ENCODE measurements at regions not wholly inside any gene's neighbourhood (a gene's known extent, or its start where the extent isn't known, plus 50 kb on each side); places are given as distances from the start of the nearest gene placed in this dataset.

DNA sequence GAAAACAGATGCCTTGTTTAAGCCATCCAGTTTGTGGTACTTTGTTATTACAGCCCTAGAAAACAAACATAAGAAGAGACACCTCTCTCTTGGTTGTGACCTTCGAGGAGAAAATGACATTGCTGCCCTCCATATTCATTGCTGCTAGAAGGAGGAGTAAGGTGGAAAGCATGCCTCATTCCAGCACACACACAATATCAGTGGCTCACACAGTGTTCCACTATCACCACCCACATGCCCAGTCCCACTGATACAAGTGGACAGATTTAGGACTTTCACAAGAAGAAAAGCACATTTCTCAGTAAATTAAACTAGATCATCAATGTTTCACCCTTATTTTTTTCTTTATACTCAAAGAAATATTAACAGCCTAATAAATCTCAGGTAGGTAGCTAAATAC is 143.6 kb downstream of the PHLDA1 start:
- no peaks in the 10 kb centered on the region for H3K36me3 ChIP-seq
- intact Hi-C loops (cut with DNase I) = no loop called here
- no peak for DNase-seq
- TF ChIP-seq CTCF (IDR thresholded peaks at IDR 0.05) = no peak
- no peak overlapping the region for H3K27ac ChIP-seq
- no peaks in the 10 kb centered on the region for H3K27me3 ChIP-seq
- no peaks in the 10 kb centered on the region for H3K9me3 ChIP-seq
- no peak overlapping the region for H3K4me3 ChIP-seq
- no peak for ATAC-seq
- no peaks in the 10 kb centered on the region for H3K4me1 ChIP-seq

DNA sequence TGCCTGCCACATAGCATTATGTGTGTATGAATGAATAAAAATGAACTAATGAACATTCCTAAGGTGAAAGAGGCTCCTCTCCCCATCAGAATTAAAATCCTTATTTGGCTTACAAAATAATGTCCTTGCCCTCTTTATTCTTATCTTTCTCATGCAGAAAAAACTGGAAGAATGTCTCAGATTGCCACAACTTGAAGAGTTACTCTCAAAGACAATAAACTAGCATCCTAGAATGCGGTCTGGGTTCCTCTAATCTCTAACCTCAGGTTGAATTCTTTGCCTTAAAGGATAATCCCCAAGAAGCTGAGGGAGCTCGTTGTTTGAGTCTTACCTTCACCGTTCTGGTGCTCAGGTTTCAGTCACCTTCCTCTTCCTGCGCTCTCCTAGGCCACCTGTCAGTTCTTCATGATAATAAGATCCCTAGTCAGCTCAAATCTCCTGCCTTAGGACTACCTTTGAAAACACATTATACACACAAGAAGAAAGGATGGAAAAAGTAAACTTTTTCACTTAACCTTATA is 147.1 kb downstream of the PHLDA1 start:
- no peak for TF ChIP-seq CTCF (IDR thresholded peaks at IDR 0.05)
- Histone ChIP-seq H3K27ac (no peak overlapping the region), H3K27me3 (no peaks in the 10 kb centered on the region), H3K36me3 (no peaks in the 10 kb centered on the region), H3K4me1 (no peaks in the 10 kb centered on the region), H3K4me3 (no peak overlapping the region), H3K9me3 (no peaks in the 10 kb centered on the region)
- DNase-seq (no peak), ATAC-seq (no peak)
- intact Hi-C loops (cut with DNase I) = no loop called here

DNA sequence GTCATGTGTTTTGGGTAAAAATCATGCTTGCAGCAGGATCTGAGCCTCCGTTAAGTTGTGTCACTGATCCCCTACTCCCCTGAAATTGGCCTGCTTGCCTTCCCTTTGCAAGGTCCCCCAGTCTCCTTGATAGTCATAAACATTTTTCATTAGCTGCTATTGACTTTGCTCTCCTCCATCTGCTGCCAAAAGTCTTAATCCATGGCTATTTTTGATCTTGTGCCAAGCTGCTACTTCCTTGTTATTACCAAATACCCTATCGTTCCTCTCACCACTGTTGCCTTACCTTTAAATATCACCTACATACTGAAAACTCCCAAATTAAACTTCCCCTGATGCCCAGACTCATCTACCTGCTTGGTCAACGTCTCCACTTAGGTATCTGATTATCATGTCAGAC is 148.3 kb downstream of the PHLDA1 start:
- Histone ChIP-seq H3K36me3 (no peaks in the 10 kb centered on the region), H3K27me3 (no peaks in the 10 kb centered on the region), H3K4me1 (no peaks in the 10 kb centered on the region), H3K4me3 (no peak overlapping the region), H3K27ac (no peak overlapping the region), H3K9me3 (no peaks in the 10 kb centered on the region)
- intact Hi-C loops (cut with DNase I) = no loop called here
- TF ChIP-seq CTCF (IDR thresholded peaks at IDR 0.05) = no peak
- DNase-seq (no peak), ATAC-seq (no peak)

DNA sequence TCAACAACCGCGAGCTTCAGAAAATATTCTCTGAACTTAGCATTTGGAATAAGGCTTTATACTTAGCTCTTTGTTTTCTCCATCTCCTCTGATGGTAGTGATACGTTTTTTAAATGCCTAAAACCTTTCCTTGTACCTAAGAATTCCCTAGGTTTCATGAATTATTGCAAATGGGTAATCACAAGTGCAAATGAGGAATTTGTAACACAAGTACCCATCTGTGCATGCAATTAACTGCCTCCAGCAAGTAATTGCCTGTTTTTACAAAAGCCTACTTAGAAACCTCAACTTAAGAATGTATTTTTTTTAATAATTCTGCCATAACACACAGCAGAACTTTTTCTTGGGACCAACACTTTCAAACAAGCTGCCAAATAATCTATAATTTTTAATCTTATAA is 149.2 kb downstream of the PHLDA1 start:
- no peak for TF ChIP-seq CTCF (IDR thresholded peaks at IDR 0.05)
- Histone ChIP-seq H3K36me3 (no peaks in the 10 kb centered on the region), H3K4me1 (no peaks in the 10 kb centered on the region), H3K27ac (no peak overlapping the region), H3K27me3 (no peaks in the 10 kb centered on the region), H3K9me3 (no peaks in the 10 kb centered on the region), H3K4me3 (no peak overlapping the region)
- ATAC-seq (no peak), DNase-seq (no peak)
- intact Hi-C loops (cut with DNase I) = no loop called here

DNA sequence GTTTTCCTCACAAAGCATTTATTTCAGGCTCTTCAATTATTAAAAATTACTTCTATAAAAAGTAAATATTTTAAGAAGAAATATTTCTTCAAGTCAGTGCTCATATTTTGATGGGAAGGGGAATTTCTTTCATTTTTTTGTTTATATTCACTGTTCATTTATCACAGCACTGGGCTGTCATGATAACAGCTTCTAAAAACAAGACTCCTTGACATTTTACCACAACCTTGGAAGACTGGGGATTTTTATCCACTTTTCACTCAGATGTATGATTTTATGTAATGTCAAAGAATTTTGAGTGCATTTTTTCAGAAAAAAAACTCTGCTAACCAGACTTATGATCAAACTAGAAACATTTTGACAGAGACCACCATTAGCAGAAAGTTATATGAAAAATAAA is 149.7 kb downstream of the PHLDA1 start:
- TF ChIP-seq CTCF (IDR thresholded peaks at IDR 0.05) = no peak
- Histone ChIP-seq H3K4me1 (no peaks in the 10 kb centered on the region), H3K9me3 (no peaks in the 10 kb centered on the region), H3K36me3 (no peaks in the 10 kb centered on the region), H3K4me3 (no peak overlapping the region), H3K27me3 (no peaks in the 10 kb centered on the region), H3K27ac (no peak overlapping the region)
- ATAC-seq (no peak), DNase-seq (no peak)
- intact Hi-C loops (cut with DNase I) = no loop called here

All from left lung (tissue), 4 donors.